ENCODE measurements at regions not wholly inside any gene's neighbourhood (a gene's known extent, or its start where the extent isn't known, plus 50 kb on each side); places are given as distances from the start of the nearest gene placed in this dataset.

DNA sequence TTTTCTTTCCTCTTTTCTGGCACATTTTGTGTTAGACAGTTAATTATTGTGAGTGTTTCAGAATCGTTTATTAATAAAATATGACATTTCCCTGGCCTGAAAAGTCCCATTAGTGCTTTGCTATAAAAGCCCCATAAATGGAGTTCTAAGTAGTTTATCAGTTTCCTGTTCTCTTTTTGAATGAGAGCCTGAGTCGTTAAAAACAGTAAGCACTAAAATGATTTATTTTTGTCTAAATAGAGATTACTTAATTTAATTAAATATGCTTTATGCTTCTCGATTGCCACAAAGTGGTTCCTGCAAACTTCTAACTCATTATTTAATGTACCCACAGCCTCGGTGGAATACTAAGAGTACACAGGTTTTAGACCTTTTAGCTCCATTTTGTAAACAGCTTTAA lies 577.9 kb downstream of the C6orf118 start:
- no peak for TF ChIP-seq POLR2A (IDR thresholded peaks at IDR 0.05)
- TF ChIP-seq, protein P1, sequence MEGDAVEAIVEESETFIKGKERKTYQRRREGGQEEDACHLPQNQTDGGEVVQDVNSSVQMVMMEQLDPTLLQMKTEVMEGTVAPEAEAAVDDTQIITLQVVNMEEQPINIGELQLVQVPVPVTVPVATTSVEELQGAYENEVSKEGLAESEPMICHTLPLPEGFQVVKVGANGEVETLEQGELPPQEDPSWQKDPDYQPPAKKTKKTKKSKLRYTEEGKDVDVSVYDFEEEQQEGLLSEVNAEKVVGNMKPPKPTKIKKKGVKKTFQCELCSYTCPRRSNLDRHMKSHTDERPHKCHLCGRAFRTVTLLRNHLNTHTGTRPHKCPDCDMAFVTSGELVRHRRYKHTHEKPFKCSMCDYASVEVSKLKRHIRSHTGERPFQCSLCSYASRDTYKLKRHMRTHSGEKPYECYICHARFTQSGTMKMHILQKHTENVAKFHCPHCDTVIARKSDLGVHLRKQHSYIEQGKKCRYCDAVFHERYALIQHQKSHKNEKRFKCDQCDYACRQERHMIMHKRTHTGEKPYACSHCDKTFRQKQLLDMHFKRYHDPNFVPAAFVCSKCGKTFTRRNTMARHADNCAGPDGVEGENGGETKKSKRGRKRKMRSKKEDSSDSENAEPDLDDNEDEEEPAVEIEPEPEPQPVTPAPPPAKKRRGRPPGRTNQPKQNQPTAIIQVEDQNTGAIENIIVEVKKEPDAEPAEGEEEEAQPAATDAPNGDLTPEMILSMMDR (IDR thresholded peaks at IDR 0.05): no peak
- no peak for TF ChIP-seq POLR2AphosphoS5 (IDR thresholded peaks at IDR 0.05)
- TF ChIP-seq EP300 (IDR thresholded peaks at IDR 0.05): no peak
